Germinal center (tissue), 1 donor: ENCODE measurements at regions not wholly inside any gene's neighbourhood (a gene's known extent, or its start where the extent isn't known, plus 50 kb on each side); places are given as distances from the start of the nearest gene placed in this dataset.
"Not testable (repeated sequence)": the region's sequence is repeated elsewhere in the genome, so short reads cannot be mapped to it uniquely, and the experiment has no call there.

ENCODE experiments used
- DNase-seq: peaks from one replicate; pipeline ENCODE4 v3.0.0; 2012; ENCODE audit warnings: mixed read lengths, low spot score

- DNase-seq: no peak
These were observed 122.2 kb upstream of the ESX1 start for GRCh38 chrX:104376937-104377336.

- DNase-seq: no peak
These were observed 117.8 kb upstream of the ESX1 start for GRCh38 chrX:104372547-104372946.

- no peak for DNase-seq
These were observed 115.4 kb upstream of the ESX1 start for GRCh38 chrX:104370089-104370488.

- not testable (repeated sequence) for DNase-seq
These were observed 106.0 kb upstream of the ESX1 start for GRCh38 chrX:104360774-104361173.

- DNase-seq: no peak
These were observed 104.4 kb upstream of the ESX1 start for GRCh38 chrX:104359124-104359523.

- DNase-seq: no peak
These were observed 96.5 kb upstream of the ESX1 start for GRCh38 chrX:104351173-104351769.

GRCh38 chrX:104347860-104348259 lies 93.1 kb upstream of the ESX1 start:
- DNase-seq: no peak

- DNase-seq: peak; percentile 5
These were observed 88.8 kb upstream of the ESX1 start for GRCh38 chrX:104343428-104344129.

GRCh38 chrX:104342065-104342464 lies 87.3 kb upstream of the ESX1 start:
- DNase-seq: no peak

GRCh38 chrX:104335756-104336155 lies 81.0 kb upstream of the ESX1 start:
- no peak for DNase-seq

- no peak for DNase-seq
These were observed 80.2 kb upstream of the ESX1 start for GRCh38 chrX:104334971-104335370.

GRCh38 chrX:104330966-104331365 lies 76.2 kb upstream of the ESX1 start:
- no peak for DNase-seq

GRCh38 chrX:104329731-104330130 lies 75.0 kb upstream of the ESX1 start:
- no peak for DNase-seq

- DNase-seq: no peak
These were observed 70.5 kb upstream of the ESX1 start for GRCh38 chrX:104325213-104325585.

GRCh38 chrX:104324461-104325212 lies 69.9 kb upstream of the ESX1 start:
- DNase-seq: no peak

GRCh38 chrX:104319346-104319745 lies 64.6 kb upstream of the ESX1 start:
- no peak for DNase-seq

GRCh38 chrX:104318330-104319009 lies 63.7 kb upstream of the ESX1 start:
- DNase-seq: no peak

GRCh38 chrX:104316739-104317138 lies 62.0 kb upstream of the ESX1 start:
- no peak for DNase-seq

- DNase-seq: no peak
These were observed 60.8 kb upstream of the ESX1 start for GRCh38 chrX:104315555-104315954.

- no peak for DNase-seq
These were observed 56.0 kb upstream of the ESX1 start for GRCh38 chrX:104310657-104311254.

- no peak for DNase-seq
These were observed 55.4 kb upstream of the ESX1 start for GRCh38 chrX:104310090-104310489.

- DNase-seq: no peak
These were observed 54.4 kb upstream of the ESX1 start for GRCh38 chrX:104309169-104309568.
